CD8-positive, alpha-beta memory T cell (primary cell): ENCODE measurements at regions not wholly inside any gene's neighbourhood (a gene's known extent, or its start where the extent isn't known, plus 50 kb on each side); places are given as distances from the start of the nearest gene placed in this dataset.
"Not testable (repeated sequence)": the region's sequence is repeated elsewhere in the genome, so short reads cannot be mapped to it uniquely, and the experiment has no call there.

ENCODE experiments used
- CTCF ChIA-PET: fragments of 350-600 bp; sonication (Branson Sonifier 250); formaldehyde crosslinking; loops from one replicate; lab custom pipeline; 2021; ENCODE audit warnings: antibody characterized with exemption; lab: Charles Lee
- POLR2A ChIA-PET: fragments of 350-600 bp; sonication (Branson Sonifier 250); formaldehyde crosslinking; loops from one replicate; lab custom pipeline; 2021; ENCODE audit warnings: antibody characterized with exemption; lab: Charles Lee
- DNase-seq, 5 donors: peaks; one replicate each; pipeline versions ENCODE4 v3.0.0 to v3.0.0-alpha.2; 2020 to 2022; ENCODE audit warnings: mixed read lengths in 1 of 5
- H3K27ac ChIP-seq: one replicate; pipeline ENCODE4 v1.7.0; 2013; ENCODE audit warnings: low read depth, mild to moderate bottlenecking, low read length, moderate library complexity
- H3K27me3 ChIP-seq: 2 replicates; pipeline ENCODE4 v1.7.0; 2013; ENCODE audit warnings: low read length, mild to moderate bottlenecking; ENCODE audit not compliant: insufficient read depth, poor library complexity, severe bottlenecking
- H3K36me3 ChIP-seq: 2 replicates; pipeline ENCODE4 v1.7.0; 2013; ENCODE audit warnings: mild to moderate bottlenecking, low read length, moderate library complexity; ENCODE audit not compliant: insufficient read depth
- H3K4me1 ChIP-seq: 2 replicates; pipeline ENCODE4 v1.7.0; 2013; ENCODE audit warnings: mild to moderate bottlenecking, low read length, moderate library complexity; ENCODE audit not compliant: insufficient read depth
- H3K4me3 ChIP-seq: 2 replicates; pipeline ENCODE4 v1.7.0; 2013; ENCODE audit warnings: mild to moderate bottlenecking, low read length
- H3K9me3 ChIP-seq: 2 replicates; pipeline ENCODE4 v1.7.0; 2013; ENCODE audit warnings: mild to moderate bottlenecking, low read length
- H3K27ac Mint-ChIP-seq, 8 donors: one replicate each; pipeline ENCODE4 v1.8.0; 2020 to 2021; ENCODE audit warnings: mixed read lengths in 8 of 8, mild to moderate bottlenecking in 6 of 8, inconsistent platforms in 3 of 8, moderate library complexity in 3 of 8
- H3K27me3 Mint-ChIP-seq, 2 donors: one replicate each; pipeline ENCODE4 v1.8.0; 2020 to 2021; ENCODE audit warnings: mixed read lengths in 2 of 2, mild to moderate bottlenecking in 1 of 2, moderate library complexity in 1 of 2
- H3K36me3 Mint-ChIP-seq, 3 donors: one replicate each; pipeline ENCODE4 v1.8.0; 2020 to 2021; ENCODE audit warnings: mixed read lengths in 3 of 3, inconsistent platforms in 1 of 3, mild to moderate bottlenecking in 1 of 3
- H3K4me1 Mint-ChIP-seq, 3 donors: one replicate each; pipeline ENCODE4 v1.8.0; 2020 to 2021; ENCODE audit warnings: mixed read lengths in 3 of 3, inconsistent platforms in 1 of 3, mild to moderate bottlenecking in 1 of 3
- H3K4me3 Mint-ChIP-seq, 7 donors: one replicate each; pipeline ENCODE4 v1.8.0; 2020 to 2021; ENCODE audit warnings: mixed read lengths in 7 of 7, mild to moderate bottlenecking in 6 of 7, moderate library complexity in 4 of 7, inconsistent platforms in 2 of 7
- H3K9me3 Mint-ChIP-seq, 5 donors: one replicate each; pipeline ENCODE4 v1.8.0; 2020 to 2022; ENCODE audit warnings: mixed read lengths in 5 of 5, mild to moderate bottlenecking in 3 of 5, moderate library complexity in 2 of 5, inconsistent platforms in 1 of 5

- no peak for DNase-seq
- ChIA-PET CTCF (no interaction called here), POLR2A (no interaction called here)
- peaks cover 8 to 20% (median 8%) of the 10 kb centered on the region in 5 donors for H3K9me3 Mint-ChIP-seq
- no peaks in the 10 kb centered on the region for H3K36me3 Mint-ChIP-seq
- H3K36me3 ChIP-seq = no peaks in the 10 kb centered on the region
- H3K27me3 Mint-ChIP-seq = peaks cover 0 to 1% of the 10 kb centered on the region in 2 donors
- no peak overlapping the region for H3K27ac ChIP-seq
- H3K4me3 ChIP-seq = no peak overlapping the region
- H3K27ac Mint-ChIP-seq = no peak overlapping the region
- H3K4me1 Mint-ChIP-seq = no peaks in the 10 kb centered on the region
- no peaks in the 10 kb centered on the region for H3K27me3 ChIP-seq
- no peaks in the 10 kb centered on the region for H3K4me1 ChIP-seq
- no peaks in the 10 kb centered on the region for H3K9me3 ChIP-seq
- no peak overlapping the region for H3K4me3 Mint-ChIP-seq
Measured at GRCh38 chr1:68767941-68768340, 271.1 kb upstream of the DEPDC1 start.

- no peak overlapping the region for H3K4me3 Mint-ChIP-seq
- Histone ChIP-seq H3K36me3 (no peaks in the 10 kb centered on the region), H3K4me1 (no peaks in the 10 kb centered on the region), H3K27ac (no peak overlapping the region), H3K4me3 (no peak overlapping the region), H3K27me3 (no peaks in the 10 kb centered on the region), H3K9me3 (no peaks in the 10 kb centered on the region)
- no peaks in the 10 kb centered on the region for H3K27me3 Mint-ChIP-seq
- H3K4me1 Mint-ChIP-seq = no peaks in the 10 kb centered on the region
- DNase-seq = no peak
- ChIA-PET CTCF (no interaction called here), POLR2A (no interaction called here)
- H3K27ac Mint-ChIP-seq = no peak overlapping the region
- H3K36me3 Mint-ChIP-seq = no peaks in the 10 kb centered on the region
- H3K9me3 Mint-ChIP-seq = peaks cover 4 to 19% (median 8%) of the 10 kb centered on the region in 5 donors
Measured at GRCh38 chr1:68770817-68771216, 273.9 kb upstream of the DEPDC1 start.

- ChIA-PET CTCF (no interaction called here), POLR2A (no interaction called here)
- no peaks in the 10 kb centered on the region for H3K9me3 ChIP-seq
- Mint-ChIP-seq H3K27ac (no peak overlapping the region), H3K9me3 (peaks cover 8 to 23% (median 17%) of the 10 kb centered on the region in 5 donors), H3K4me1 (no peaks in the 10 kb centered on the region), H3K27me3 (no peaks in the 10 kb centered on the region), H3K4me3 (no peak overlapping the region), H3K36me3 (no peaks in the 10 kb centered on the region)
- no peaks in the 10 kb centered on the region for H3K36me3 ChIP-seq
- DNase-seq = no peak
- H3K4me3 ChIP-seq = no peak overlapping the region
- H3K27me3 ChIP-seq = no peaks in the 10 kb centered on the region
- no peaks in the 10 kb centered on the region for H3K4me1 ChIP-seq
- no peak overlapping the region for H3K27ac ChIP-seq
Measured at GRCh38 chr1:68777851-68778250, 281.0 kb upstream of the DEPDC1 start.

- H3K4me1 ChIP-seq, H3K36me3 ChIP-seq, H3K27ac ChIP-seq, H3K4me1 Mint-ChIP-seq, H3K4me3 ChIP-seq, H3K27me3 Mint-ChIP-seq, CTCF ChIA-PET, DNase-seq, H3K36me3 Mint-ChIP-seq, H3K27ac Mint-ChIP-seq, H3K9me3 ChIP-seq, POLR2A ChIA-PET, H3K4me3 Mint-ChIP-seq, H3K27me3 ChIP-seq: not testable (repeated sequence)
- H3K9me3 Mint-ChIP-seq = peaks cover 11 to 27% (median 18%) of the 10 kb centered on the region in 5 donors
Measured at GRCh38 chr1:68779841-68780240, 283.0 kb upstream of the DEPDC1 start.

- CTCF ChIA-PET = no interaction called here
- Histone ChIP-seq H3K4me1 (no peaks in the 10 kb centered on the region), H3K9me3 (no peaks in the 10 kb centered on the region), H3K27ac (no peak overlapping the region), H3K36me3 (no peaks in the 10 kb centered on the region), H3K27me3 (no peaks in the 10 kb centered on the region), H3K4me3 (no peak overlapping the region)
- DNase-seq = no peak
- Mint-ChIP-seq H3K9me3 (peaks cover 11 to 28% (median 18%) of the 10 kb centered on the region in 5 donors), H3K4me1 (no peaks in the 10 kb centered on the region), H3K27ac (no peak overlapping the region), H3K27me3 (no peaks in the 10 kb centered on the region), H3K4me3 (no peak overlapping the region), H3K36me3 (no peaks in the 10 kb centered on the region)
- POLR2A ChIA-PET = no interaction called here
Measured at GRCh38 chr1:68780919-68781318, 284.0 kb upstream of the DEPDC1 start.

- Mint-ChIP-seq H3K9me3 (peaks cover 13 to 30% (median 17%) of the 10 kb centered on the region in 5 donors), H3K27ac (no peak overlapping the region), H3K4me3 (no peak overlapping the region), H3K27me3 (no peaks in the 10 kb centered on the region), H3K36me3 (no peaks in the 10 kb centered on the region), H3K4me1 (no peaks in the 10 kb centered on the region)
- Histone ChIP-seq H3K4me1 (no peaks in the 10 kb centered on the region), H3K9me3 (no peaks in the 10 kb centered on the region), H3K4me3 (no peak overlapping the region), H3K27ac (no peak overlapping the region), H3K27me3 (no peaks in the 10 kb centered on the region), H3K36me3 (no peaks in the 10 kb centered on the region)
- DNase-seq = no peak
- CTCF ChIA-PET = no interaction called here
- POLR2A ChIA-PET = no interaction called here
Measured at GRCh38 chr1:68782890-68783289, 286.0 kb upstream of the DEPDC1 start.

- H3K9me3 Mint-ChIP-seq = peaks cover 6 to 18% (median 11%) of the 10 kb centered on the region in 5 donors
- H3K4me1 Mint-ChIP-seq = no peaks in the 10 kb centered on the region
- no peaks in the 10 kb centered on the region for H3K27me3 Mint-ChIP-seq
- H3K9me3 ChIP-seq = no peaks in the 10 kb centered on the region
- ChIA-PET CTCF (no interaction called here), POLR2A (no interaction called here)
- no peak overlapping the region for H3K27ac ChIP-seq
- no peaks in the 10 kb centered on the region for H3K27me3 ChIP-seq
- no peak overlapping the region for H3K4me3 Mint-ChIP-seq
- H3K36me3 ChIP-seq = no peaks in the 10 kb centered on the region
- H3K4me1 ChIP-seq = no peaks in the 10 kb centered on the region
- no peaks in the 10 kb centered on the region for H3K36me3 Mint-ChIP-seq
- no peak overlapping the region for H3K4me3 ChIP-seq
- H3K27ac Mint-ChIP-seq = no peak overlapping the region
- DNase-seq = no peak
Measured at GRCh38 chr1:68785328-68785727, 288.4 kb upstream of the DEPDC1 start.

GRCh38 chr1:68788762-68789161 is 291.9 kb upstream of the DEPDC1 start:
- Mint-ChIP-seq H3K4me1 (no peaks in the 10 kb centered on the region), H3K27ac (no peak overlapping the region), H3K36me3 (no peaks in the 10 kb centered on the region), H3K27me3 (no peaks in the 10 kb centered on the region), H3K9me3 (peaks cover 1 to 11% (median 5%) of the 10 kb centered on the region in 5 donors), H3K4me3 (no peak overlapping the region)
- Histone ChIP-seq H3K4me1 (no peaks in the 10 kb centered on the region), H3K27me3 (no peaks in the 10 kb centered on the region), H3K4me3 (no peak overlapping the region), H3K9me3 (no peaks in the 10 kb centered on the region), H3K27ac (no peak overlapping the region), H3K36me3 (no peaks in the 10 kb centered on the region)
- no peak for DNase-seq
- CTCF ChIA-PET = no interaction called here
- POLR2A ChIA-PET = no interaction called here

GRCh38 chr1:68791800-68792199 is 294.9 kb upstream of the DEPDC1 start:
- Mint-ChIP-seq H3K36me3 (no peaks in the 10 kb centered on the region), H3K27ac (no peak overlapping the region), H3K4me3 (no peak overlapping the region), H3K4me1 (no peaks in the 10 kb centered on the region), H3K27me3 (no peaks in the 10 kb centered on the region), H3K9me3 (peaks cover 0 to 12% (median 0%) of the 10 kb centered on the region in 5 donors)
- Histone ChIP-seq H3K4me1 (no peaks in the 10 kb centered on the region), H3K9me3 (no peaks in the 10 kb centered on the region), H3K27me3 (no peaks in the 10 kb centered on the region), H3K36me3 (no peaks in the 10 kb centered on the region), H3K4me3 (no peak overlapping the region), H3K27ac (no peak overlapping the region)
- ChIA-PET CTCF (no interaction called here), POLR2A (no interaction called here)
- DNase-seq = no peak
